ENCODE measurements at regions not wholly inside any gene's neighbourhood (a gene's known extent, or its start where the extent isn't known, plus 50 kb on each side); places are given as distances from the start of the nearest gene placed in this dataset.

GRCh38 chr2:82282111-82282882 is 1977.7 kb upstream of the LRRTM1 start:
- DNase-seq = no peak

DNA sequence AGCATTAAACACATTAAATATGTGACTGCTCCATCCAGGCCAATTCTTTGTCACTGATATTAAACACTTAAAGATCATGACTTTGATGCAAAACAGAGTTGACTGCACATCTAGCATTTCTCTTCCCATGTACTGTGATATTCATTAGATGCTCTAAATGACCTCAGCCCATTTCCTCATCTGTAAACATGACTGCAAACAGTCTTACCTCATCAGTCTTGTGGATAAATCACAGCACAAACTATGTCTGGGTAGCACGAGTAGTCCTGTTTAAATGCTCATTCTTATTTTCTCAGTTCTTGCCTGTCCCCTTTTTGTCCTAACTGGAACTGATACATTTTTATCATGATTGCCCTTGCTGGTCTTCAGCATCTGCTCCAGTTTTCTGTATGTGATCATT is 1974.8 kb upstream of the LRRTM1 start:
- no peak for DNase-seq

DNA sequence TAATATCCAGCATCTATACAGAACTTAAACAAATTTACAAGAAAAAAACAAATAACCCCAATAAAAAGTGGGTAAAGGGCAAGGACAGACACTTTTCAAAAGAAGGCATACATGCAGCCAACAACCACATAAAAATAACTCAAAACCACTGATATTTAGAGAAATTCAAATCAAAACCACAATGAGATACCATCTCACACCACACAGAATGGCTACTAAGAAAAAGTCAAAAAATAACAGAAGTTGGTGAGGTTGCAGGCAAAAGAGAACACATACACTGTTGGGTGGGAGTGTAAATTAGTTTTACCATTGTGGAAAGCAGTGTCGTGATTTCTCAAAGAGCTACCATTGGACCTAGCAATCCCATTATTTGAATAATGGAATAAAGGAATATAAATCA is 1973.9 kb upstream of the LRRTM1 start:
- DNase-seq = no peak

GRCh38 chr2:82275599-82275998 is 1971.0 kb upstream of the LRRTM1 start:
- DNase-seq = no peak

DNA sequence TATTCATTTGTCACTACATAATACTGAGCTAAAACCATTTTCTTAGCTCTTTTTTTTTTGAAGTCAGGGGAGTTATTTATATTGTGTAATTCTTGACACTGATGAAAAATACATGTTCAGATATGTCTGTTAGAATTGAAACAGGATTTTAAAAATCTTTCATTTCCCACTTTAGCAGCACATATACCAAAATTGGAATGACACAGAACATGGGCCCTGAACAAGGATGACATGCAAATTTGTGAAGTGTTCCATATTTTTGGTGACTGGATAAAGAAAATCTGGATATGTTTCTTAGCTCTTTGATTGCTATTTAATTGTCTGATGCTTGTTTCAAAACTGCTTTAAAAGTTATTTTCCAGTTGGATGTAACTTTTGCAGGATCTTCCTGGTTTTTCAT is 1963.9 kb upstream of the LRRTM1 start:
- no peak for DNase-seq

GRCh38 chr2:82260521-82260920 is 1956.0 kb upstream of the LRRTM1 start:
- no peak for DNase-seq

- no peak for DNase-seq
Observed at GRCh38 chr2:82259551-82259950, 1955.0 kb upstream of the LRRTM1 start.

GRCh38 chr2:82257796-82258555 is 1953.4 kb upstream of the LRRTM1 start:
- DNase-seq = no peak

GRCh38 chr2:82256983-82257632 is 1952.6 kb upstream of the LRRTM1 start:
- DNase-seq = no peak

DNA sequence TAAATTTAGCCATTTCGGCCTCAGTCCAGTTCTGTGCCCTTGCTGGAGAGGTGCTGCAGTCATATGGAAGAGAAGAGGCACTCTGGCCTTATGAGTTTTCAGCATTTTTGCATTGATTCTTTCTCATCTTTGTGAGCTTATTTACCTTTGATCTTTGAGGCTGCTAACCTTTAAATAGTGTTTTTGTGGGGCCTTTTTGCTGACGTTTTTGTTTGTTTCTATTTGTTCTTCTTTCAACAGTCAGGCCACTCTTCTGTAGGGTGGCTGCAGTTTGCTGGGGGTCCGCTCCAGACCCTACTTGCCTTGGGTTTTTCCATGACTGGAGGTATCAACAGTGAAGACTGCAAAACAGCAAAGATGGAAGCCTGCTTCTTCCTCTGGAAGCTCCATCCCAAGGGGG is 1951.7 kb upstream of the LRRTM1 start:
- DNase-seq = no peak

GRCh38 chr2:82254728-82255127 is 1950.2 kb upstream of the LRRTM1 start:
- DNase-seq = no peak

- DNase-seq = no peak
Observed at GRCh38 chr2:82246220-82246775, 1941.7 kb upstream of the LRRTM1 start.

DNA sequence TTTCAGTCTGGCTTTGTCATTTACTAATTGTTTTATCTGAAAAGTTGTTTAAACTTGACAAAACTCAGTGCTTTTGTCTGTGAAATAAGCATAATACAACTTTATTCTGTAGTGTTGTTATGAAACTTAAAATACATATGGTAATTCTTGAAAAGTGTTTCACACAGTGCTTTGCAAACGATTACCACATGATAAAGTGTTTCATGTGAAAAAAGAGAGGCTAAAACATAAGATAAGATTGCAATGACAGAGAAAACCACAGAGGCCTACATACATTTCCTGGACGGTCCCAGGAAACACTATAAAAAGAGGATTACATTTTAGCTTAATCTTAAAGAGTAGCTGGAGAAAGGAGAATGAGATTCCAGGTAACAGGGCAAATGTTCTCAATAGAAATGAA is 1934.6 kb upstream of the LRRTM1 start:
- no peak for DNase-seq

GRCh38 chr2:82237994-82238662 is 1933.6 kb upstream of the LRRTM1 start:
- no peak for DNase-seq

- DNase-seq = no peak
Observed at GRCh38 chr2:82234283-82234874, 1929.8 kb upstream of the LRRTM1 start.

- DNase-seq = no peak
Observed at GRCh38 chr2:82233806-82234205, 1929.3 kb upstream of the LRRTM1 start.

- DNase-seq = no peak
Observed at GRCh38 chr2:82230406-82230805, 1925.9 kb upstream of the LRRTM1 start.

DNA sequence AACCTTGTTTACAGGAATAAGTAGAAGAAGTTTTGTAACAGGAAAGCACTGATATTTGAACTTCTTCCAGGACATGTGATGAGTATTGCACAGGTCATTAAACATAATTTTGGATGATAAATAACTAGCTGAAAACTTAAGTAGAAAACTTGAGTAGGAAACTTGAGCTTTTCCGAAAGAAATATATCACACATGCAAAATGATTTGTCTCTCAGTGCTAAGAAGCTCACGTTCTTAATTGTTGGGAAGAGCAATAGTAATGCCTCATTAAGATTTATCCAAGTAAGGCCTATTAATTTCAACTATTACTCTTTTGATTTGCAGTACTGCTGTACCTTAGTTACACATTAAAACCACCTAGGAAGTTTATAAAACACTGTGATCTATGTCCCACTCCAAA is 1921.9 kb upstream of the LRRTM1 start:
- DNase-seq = no peak

- DNase-seq = no peak
Observed at GRCh38 chr2:82224301-82224940, 1919.9 kb upstream of the LRRTM1 start.

- DNase-seq = no peak
Observed at GRCh38 chr2:82215212-82215611, 1910.7 kb upstream of the LRRTM1 start.

DNA sequence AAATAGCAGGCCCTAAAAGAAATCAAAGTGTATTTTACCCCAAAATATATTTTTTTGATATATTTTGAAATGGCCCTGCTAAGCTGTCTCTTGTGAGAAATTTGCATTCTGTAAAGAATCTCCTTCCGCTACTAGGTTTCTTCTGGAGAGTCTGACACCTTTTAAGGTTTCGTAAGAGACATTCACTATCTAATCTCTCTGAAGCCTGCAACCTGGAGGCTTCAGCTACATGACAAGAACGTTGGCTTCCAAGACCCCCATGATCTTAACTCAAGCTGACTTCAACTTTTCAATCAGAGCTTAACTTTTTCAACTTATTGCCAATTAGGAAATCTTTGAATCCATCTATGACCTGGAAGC is 1894.9 kb upstream of the LRRTM1 start:
- no peak for DNase-seq

Data from fibroblast of skin of scalp (primary cell).